GM23338 (cell line): ENCODE measurements at regions not wholly inside any gene's neighbourhood (a gene's known extent, or its start where the extent isn't known, plus 50 kb on each side); places are given as distances from the start of the nearest gene placed in this dataset.

Source experiments
- ATAC-seq: fragments of 200-7000 bp; cut with Tn5 transposase; 3 replicates; pipeline ENCODE4 v1.9.1; 2020
- DNase-seq: peaks from one replicate; pipeline ENCODE4 v3.0.0-alpha.2; 2015; ENCODE audit warnings: low spot score
- H2AFZ ChIP-seq: fragments of 200-600 bp; sonication (generic); 2 replicates; pipeline ENCODE4 v1.8.0; 2016; ENCODE audit warnings: antibody characterized with exemption, mild to moderate bottlenecking, moderate library complexity
- H3F3A ChIP-seq: fragments of 200-600 bp; sonication (generic); replicated peaks from 2 replicates; pipeline ENCODE4 v1.8.0; 2017; ENCODE audit warnings: antibody characterized with exemption, mixed run types, low read depth
- H3K27ac ChIP-seq: fragments of 200-600 bp; sonication (generic); 2 replicates; pipeline ENCODE4 v1.6.1; 2016; ENCODE audit warnings: low read depth
- H3K27me3 ChIP-seq: fragments of 200-600 bp; sonication (generic); 2 replicates; pipeline ENCODE4 v1.8.0; 2016; ENCODE audit warnings: mild to moderate bottlenecking, mixed run types, moderate library complexity; ENCODE audit not compliant: insufficient read depth
- H3K36me3 ChIP-seq: fragments of 200-600 bp; sonication (generic); 2 replicates; pipeline ENCODE4 v1.8.0; 2016; ENCODE audit warnings: mild to moderate bottlenecking; ENCODE audit not compliant: insufficient read depth
- H3K4me1 ChIP-seq: fragments of 200-600 bp; sonication (generic); 2 replicates; pipeline ENCODE4 v1.8.0; 2016; ENCODE audit warnings: mild to moderate bottlenecking, moderate library complexity; ENCODE audit not compliant: insufficient read depth
- H3K4me2 ChIP-seq: fragments of 200-600 bp; sonication (generic); 2 replicates; pipeline ENCODE4 v1.7.1; 2017; ENCODE audit warnings: mixed run types
- H3K4me3 ChIP-seq: fragments of 200-600 bp; sonication (generic); 2 replicates; pipeline ENCODE4 v1.6.1; 2016; ENCODE audit warnings: mixed run types
- H3K79me2 ChIP-seq: fragments of 200-600 bp; sonication (generic); replicated peaks from 2 replicates; pipeline ENCODE4 v1.8.0; 2017; ENCODE audit warnings: mild to moderate bottlenecking; ENCODE audit not compliant: insufficient read depth
- H3K9me2 ChIP-seq: fragments of 200-600 bp; sonication (generic); 2 replicates; pipeline ENCODE4 v1.8.0; 2017; ENCODE audit not compliant: insufficient read depth
- H4K20me1 ChIP-seq: fragments of 200-600 bp; sonication (generic); replicated peaks from 2 replicates; pipeline ENCODE4 v1.8.0; 2017; ENCODE audit warnings: mild to moderate bottlenecking; ENCODE audit not compliant: insufficient read depth
- H3K27ac Mint-ChIP-seq: 2 replicates; pipeline ENCODE4 v1.8.0; 2020; ENCODE audit warnings: inconsistent platforms, mild to moderate bottlenecking, moderate library complexity, mixed read lengths
- H3K27me3 Mint-ChIP-seq: 3 replicates; pipeline ENCODE4 v1.8.0; 2022; ENCODE audit warnings: low read depth, mild to moderate bottlenecking, moderate library complexity, mixed read lengths, inconsistent platforms; ENCODE audit not compliant: insufficient read depth, poor library complexity
- H3K36me3 Mint-ChIP-seq: 3 replicates; pipeline ENCODE4 v1.8.0; 2021; ENCODE audit warnings: low read depth, mild to moderate bottlenecking, inconsistent platforms, moderate library complexity, mixed read lengths
- H3K4me1 Mint-ChIP-seq: 3 replicates; pipeline ENCODE4 v1.8.0; 2020; ENCODE audit warnings: mild to moderate bottlenecking, inconsistent platforms, mixed read lengths
- H3K4me3 Mint-ChIP-seq: 3 replicates; pipeline ENCODE4 v1.8.0; 2021; ENCODE audit warnings: moderate library complexity, mild to moderate bottlenecking, inconsistent platforms, mixed read lengths
- H3K9me3 Mint-ChIP-seq: 3 replicates; pipeline ENCODE4 v1.8.0; 2020; ENCODE audit warnings: moderate library complexity, mild to moderate bottlenecking, inconsistent platforms, mixed read lengths
- CREB1 ChIP-seq: fragments of 250-450 bp; sonication (Bioruptor Pico); IDR thresholded peaks from 2 replicates; pipeline ENCODE4 v1.5.0; 2020; ENCODE audit warnings: low read depth, mild to moderate bottlenecking, moderate library complexity
- NANOG ChIP-seq: IDR thresholded peaks from 2 replicates; pipeline ENCODE4 v1.6.1; 2016; ENCODE audit warnings: antibody characterized with exemption, borderline replicate concordance
- POLR2AphosphoS5 ChIP-seq: IDR thresholded peaks from 2 replicates; pipeline ENCODE4 v1.6.1; 2016; ENCODE audit warnings: antibody characterized with exemption, low read depth
- REST ChIP-seq: IDR thresholded peaks from one replicate; pipeline ENCODE4 v1.6.1; 2018; ENCODE audit warnings: antibody characterized with exemption; ENCODE audit not compliant: unreplicated experiment
- STAT1 ChIP-seq: IDR thresholded peaks from one replicate; pipeline ENCODE4 v1.6.1; 2016; ENCODE audit warnings: antibody characterized with exemption; ENCODE audit not compliant: unreplicated experiment
- ZNF462 ChIP-seq: fragments of 250-450 bp; sonication (Bioruptor Pico); IDR thresholded peaks from 2 replicates; pipeline ENCODE4 v1.5.0; 2020; ENCODE audit warnings: mild to moderate bottlenecking, moderate library complexity

- Histone ChIP-seq H3K27ac (no peak overlapping the region), H4K20me1 (no peaks in the 10 kb centered on the region), H3K4me1 (no peaks in the 10 kb centered on the region), H3K79me2 (no peaks in the 10 kb centered on the region), H3K36me3 (no peaks in the 10 kb centered on the region; the same call in 1 of the 2 replicates), H2AFZ (no peak overlapping the region), H3K4me3 (no peak overlapping the region), H3K4me2 (no peak overlapping the region), H3K27me3 (no peaks in the 10 kb centered on the region), H3K9me2 (no peaks in the 10 kb centered on the region), H3F3A (no peaks in the 10 kb centered on the region)
- H3K27ac Mint-ChIP-seq: no peak overlapping the region
- no peaks in the 10 kb centered on the region for H3K4me1 Mint-ChIP-seq
- H3K9me3 Mint-ChIP-seq: peaks cover 25% of the 10 kb centered on the region
- no peak overlapping the region for H3K4me3 Mint-ChIP-seq
- peaks cover 3% of the 10 kb centered on the region for H3K27me3 Mint-ChIP-seq
- H3K36me3 Mint-ChIP-seq: peaks cover 6% of the 10 kb centered on the region; the same call in 1 of the 3 replicates
- no peak for TF ChIP-seq POLR2AphosphoS5
- no peak for TF ChIP-seq ZNF462
- no peak for TF ChIP-seq CREB1 (CRISPR knock-in tag)
- TF ChIP-seq STAT1: no peak
- TF ChIP-seq NANOG: no peak
- no peak for TF ChIP-seq REST
- DNase-seq (no peak), ATAC-seq (no peak)
Measured at GRCh38 chr17:77521076-77521475, 380.3 kb downstream of the SEC14L1 start.
